IMR-90 (cell line): ENCODE measurements at regions not wholly inside any gene's neighbourhood (a gene's known extent, or its start where the extent isn't known, plus 50 kb on each side); places are given as distances from the start of the nearest gene placed in this dataset.

Experiments used
- ATAC-seq: fragments of 200-7000 bp; cut with Tn5 transposase; 2 replicates; pipeline ENCODE4 v1.9.1; 2020; ENCODE audit warnings: low read depth, mild to moderate bottlenecking, moderate library complexity
- BruUV-seq: library from RNA; stranded (reverse); fragments of 400-500 nt; replicated peaks from 2 replicates; lab custom pipeline; 2021; lab: Mats Ljungman, UMichigan
- CTCF ChIA-PET: fragments of 300-600 bp; formaldehyde crosslinking; extraction: SDS; loops from one replicate; lab custom pipeline; 2021; ENCODE audit warnings: antibody characterized with exemption; lab: Yijun Ruan, JAX
- POLR2A ChIA-PET: fragments of 300-600 bp; sonication (Branson Sonifier 250); formaldehyde crosslinking; loops from one replicate; lab custom pipeline; 2022; ENCODE audit warnings: antibody characterized with exemption; ENCODE audit not compliant: unreplicated experiment; lab: Charles Lee
- DNase-seq: peaks from one replicate; pipeline ENCODE4 v3.0.0; 2013
- H2AFZ ChIP-seq: replicated peaks from 2 replicates; pipeline ENCODE3; 2013; ENCODE audit warnings: low read length, mild to moderate bottlenecking; ENCODE audit not compliant: poor library complexity
- H2AK5ac ChIP-seq: 2 replicates; pipeline ENCODE4 v1.6.1; 2013; ENCODE audit warnings: low read depth, low read length, inconsistent platforms
- H2AK9ac ChIP-seq: replicated peaks from 2 replicates; pipeline ENCODE3; 2013; ENCODE audit warnings: mild to moderate bottlenecking, low read depth, low read length, moderate library complexity; ENCODE audit not compliant: poor library complexity
- H2BK120ac ChIP-seq: 2 replicates; pipeline ENCODE4 v1.6.1; 2013; ENCODE audit warnings: low read depth, low read length, inconsistent platforms
- H2BK15ac ChIP-seq: 3 replicates; pipeline ENCODE4 v1.6.1; 2013; ENCODE audit warnings: low read depth, low read length, inconsistent platforms
- H2BK20ac ChIP-seq: 2 replicates; pipeline ENCODE4 v1.6.1; 2013; ENCODE audit warnings: low read depth, mild to moderate bottlenecking, inconsistent platforms, low read length, moderate library complexity
- H2BK5ac ChIP-seq: 2 replicates; pipeline ENCODE4 v1.6.1; 2013; ENCODE audit warnings: mild to moderate bottlenecking, low read depth, low read length, inconsistent platforms; ENCODE audit not compliant: poor library complexity, severe bottlenecking
- H3K14ac ChIP-seq: replicated peaks from 2 replicates; pipeline ENCODE4 v1.6.1; 2013; ENCODE audit warnings: low read depth, low read length, inconsistent platforms
- H3K18ac ChIP-seq: 2 replicates; pipeline ENCODE4 v1.6.1; 2013; ENCODE audit warnings: low read depth, low read length, control low read depth
- H3K23ac ChIP-seq: 2 replicates; pipeline ENCODE4 v1.6.1; 2013; ENCODE audit warnings: low read depth, low read length, inconsistent platforms
- H3K27ac ChIP-seq: 2 replicates; pipeline ENCODE4 v1.5.1; 2013; ENCODE audit warnings: mild to moderate bottlenecking, control low read depth, low read length; ENCODE audit not compliant: insufficient read depth
- H3K27me3 ChIP-seq: 2 replicates; pipeline ENCODE4 v1.6.1; 2013; ENCODE audit warnings: low read length; ENCODE audit not compliant: control insufficient read depth, insufficient read depth
- H3K36me3 ChIP-seq: 2 replicates; pipeline ENCODE4 v1.6.1; 2013; ENCODE audit warnings: low read length, mixed read lengths; ENCODE audit not compliant: control insufficient read depth, insufficient read depth
- H3K4ac ChIP-seq: 2 replicates; pipeline ENCODE4 v1.6.1; 2013; ENCODE audit warnings: low read depth, low read length, inconsistent platforms
- H3K4me1 ChIP-seq: 2 replicates; pipeline ENCODE4 v1.6.1; 2013; ENCODE audit warnings: low read length, mixed read lengths; ENCODE audit not compliant: control insufficient read depth, insufficient read depth
- H3K4me2 ChIP-seq: 2 replicates; pipeline ENCODE4 v1.6.1; 2013; ENCODE audit warnings: low read depth, mild to moderate bottlenecking, control low read depth, low read length, moderate library complexity
- H3K4me3 ChIP-seq: 2 replicates; pipeline ENCODE4 v1.5.1; 2013; ENCODE audit warnings: low read depth, mild to moderate bottlenecking, control low read depth, low read length, moderate library complexity; ENCODE audit not compliant: insufficient read depth
- H3K56ac ChIP-seq: 2 replicates; pipeline ENCODE4 v1.6.1; 2013; ENCODE audit warnings: low read length, inconsistent platforms; ENCODE audit not compliant: insufficient read depth; ENCODE audit errors: extremely low read depth
- H3K79me1 ChIP-seq, 2 experiments: 2 replicates each; pipeline ENCODE4 v1.6.1; 2013; ENCODE audit warnings: low read length in 2 of 2, inconsistent platforms in 1 of 2, low read depth in 1 of 2
- H3K9ac ChIP-seq: 2 replicates; pipeline ENCODE4 v1.6.1; 2013; ENCODE audit warnings: low read depth, low read length, control low read depth
- H3K9me1 ChIP-seq: 2 replicates; pipeline ENCODE4 v1.6.1; 2013; ENCODE audit warnings: low read length, inconsistent platforms; ENCODE audit not compliant: insufficient read depth
- H3K9me3 ChIP-seq: 2 replicates; pipeline ENCODE4 v1.6.1; 2013; ENCODE audit warnings: low read length; ENCODE audit not compliant: control insufficient read depth, insufficient read depth
- H4K20me1 ChIP-seq: 2 replicates; pipeline ENCODE4 v1.6.1; 2013; ENCODE audit warnings: low read length, inconsistent platforms; ENCODE audit not compliant: insufficient read depth
- H4K5ac ChIP-seq: 2 replicates; pipeline ENCODE4 v1.6.1; 2013; ENCODE audit warnings: mild to moderate bottlenecking, low read depth, low read length, control low read depth
- H4K8ac ChIP-seq, 2 experiments: 2 replicates each; pipeline ENCODE4 v1.6.1; 2013; ENCODE audit warnings: low read depth in 2 of 2, low read length in 2 of 2, control low read depth in 1 of 2, inconsistent platforms in 1 of 2
- H4K91ac ChIP-seq: 2 replicates; pipeline ENCODE4 v1.6.1; 2013; ENCODE audit warnings: low read depth, low read length, inconsistent platforms; ENCODE audit not compliant: insufficient read depth
- CHD1 ChIP-seq: IDR thresholded peaks from 2 replicates; pipeline ENCODE4 v1.6.1; 2012; ENCODE audit warnings: low read depth, low read length, improper control_type of control experiment
- FOS ChIP-seq: fragments of 150-350 bp; IDR thresholded peaks from 2 replicates; pipeline ENCODE4 v1.6.1; 2016; ENCODE audit warnings: low read depth, low read length
- MAFK ChIP-seq: IDR thresholded peaks from 2 replicates; pipeline ENCODE4 v1.6.1; 2012; ENCODE audit warnings: low read depth, low read length, improper control_type of control experiment
- MAZ ChIP-seq: IDR thresholded peaks from 2 replicates; pipeline ENCODE4 v1.6.1; 2012; ENCODE audit warnings: low read depth, mild to moderate bottlenecking, low read length, improper control_type of control experiment, moderate library complexity, borderline replicate concordance
- POLR2A ChIP-seq: IDR thresholded peaks from 2 replicates; pipeline ENCODE4 v1.6.1; 2012; ENCODE audit warnings: mild to moderate bottlenecking, low read depth, low read length
- RFX5 ChIP-seq: IDR thresholded peaks from 2 replicates; pipeline ENCODE4 v1.8.0; 2012; ENCODE audit warnings: low read depth, mild to moderate bottlenecking, low read length, moderate library complexity
- WGBS, 2 experiments: methylation state at CpG; one replicate each; pipeline versions ENCODE4 v1.1.5 to v1.1.7; 2013; ENCODE audit warnings: missing lambda C conversion rate in 2 of 2; ENCODE audit not compliant: insufficient read length in 1 of 2; ENCODE audit errors: extremely low coverage in 2 of 2; 5-methylcytosine and 5-hydroxymethylcytosine counted together
- dilution Hi-C: fragments of 300-500 bp; cut with HindIII; formaldehyde crosslinking; loops from one replicate; pipeline ENCODE4 v1.14.3; 2018; ENCODE audit warnings: low sequenced_read_pairs; ENCODE audit not compliant: unreplicated experiment
- in situ Hi-C: fragments of 300-500 bp; cut with MboI; formaldehyde crosslinking; loops from 3 replicates; pipeline ENCODE4 v1.14.3; 2019; ENCODE audit warnings: low sequenced_read_pairs, inconsistent platforms, mixed read lengths
- intact Hi-C: fragments of 100-400 bp; cut with micrococcal nuclease; formaldehyde crosslinking; loops from 2 replicates; pipeline ENCODE4 v1.10.0; 2022
- TF ChIP-seq, protein P1 (sequence below): fragments of 150-350 bp; IDR thresholded peaks from 2 replicates; pipeline ENCODE4 v1.6.1; 2016; ENCODE audit warnings: low read depth, mild to moderate bottlenecking, low read length, moderate library complexity, borderline replicate concordance
- TF ChIP-seq, protein P2 (sequence below): conservative IDR thresholded peaks from 2 replicates; pipeline ENCODE4 v1.5.1; 2012; ENCODE audit warnings: mild to moderate bottlenecking, low read depth, low read length, improper control_type of control experiment

DNA sequence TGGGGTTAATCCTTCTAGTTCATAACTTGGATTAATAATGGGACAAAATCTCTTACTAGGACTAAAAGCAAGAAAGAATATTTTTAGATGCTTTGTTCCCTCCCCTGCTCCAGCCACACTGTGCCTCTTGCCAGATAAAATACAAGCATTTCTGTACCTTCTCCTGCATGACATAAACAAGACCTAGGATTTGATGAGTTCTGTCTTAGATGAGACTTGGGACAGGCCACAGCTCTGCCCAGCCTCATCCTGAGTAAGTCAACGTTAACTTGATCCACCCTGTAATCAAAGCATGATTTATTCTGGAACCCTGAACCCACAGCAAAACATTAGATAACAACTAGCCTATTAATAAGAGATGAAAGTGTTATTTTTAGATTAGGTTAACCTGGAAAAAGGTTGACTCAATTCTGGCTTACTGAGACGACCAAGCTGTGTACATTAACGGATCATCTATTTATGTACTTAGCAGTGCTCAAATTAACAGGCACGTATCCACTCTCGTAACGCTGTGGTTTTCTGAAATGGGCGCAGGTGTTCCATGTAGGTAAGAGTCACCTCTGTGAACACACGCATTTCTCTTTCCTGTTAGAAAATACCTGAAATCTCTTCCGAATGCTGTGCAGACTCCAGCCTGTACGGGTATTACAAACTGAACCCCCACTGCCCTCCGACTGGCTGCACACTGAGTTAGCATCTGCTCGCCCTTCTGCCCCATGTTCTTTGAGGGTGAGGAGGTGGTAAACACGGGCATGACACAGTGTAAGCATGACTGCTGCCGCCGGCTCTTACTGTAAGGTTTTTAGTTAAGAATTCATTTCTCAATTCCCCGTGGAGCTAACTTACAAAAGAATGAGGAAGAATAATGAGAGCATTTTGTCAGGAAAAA is 132.1 kb upstream of the FOXQ1 start:
- no peak overlapping the region for H4K91ac ChIP-seq
- H3K14ac ChIP-seq, result no peak overlapping the region
- H2BK120ac ChIP-seq, result no peak overlapping the region
- ChIA-PET CTCF (interaction anchor here (1.0 kb wide), 1 partner anchor 16 kb away, joined by 3 read pairs; no protein-coding TSS in a partner anchor), POLR2A (no interaction called here)
- H4K20me1 ChIP-seq, result no peaks in the 10 kb centered on the region
- H3K4me1 ChIP-seq, result no peaks in the 10 kb centered on the region
- DNase-seq (no peak), ATAC-seq (no peak)
- 89% methylated on average over 7 of the region's 16 CpGs; no CpG with 5 or more reads in 1 of the 2 experiments for WGBS, 2 experiments
- in situ Hi-C loops, result no loop called here
- no peaks in the 10 kb centered on the region for H3K9me1 ChIP-seq
- no peaks in the 10 kb centered on the region for H3K9me3 ChIP-seq
- no peak overlapping the region for H4K5ac ChIP-seq
- dilution Hi-C loops, result no loop called here
- H2BK5ac ChIP-seq, result no peak overlapping the region
- peaks cover 8% of the 10 kb centered on the region for H3K27me3 ChIP-seq
- no peak overlapping the region for H2BK20ac ChIP-seq
- H2AK5ac ChIP-seq, result no peak overlapping the region
- no peak overlapping the region for H2AK9ac ChIP-seq
- no peak overlapping the region for H2BK15ac ChIP-seq
- H3K4me2 ChIP-seq, result no peak overlapping the region
- BruUV-seq, result no TSS peak
- H3K79me1 ChIP-seq, result no peaks in the 10 kb centered on the region
- no peak overlapping the region for H3K9ac ChIP-seq
- H4K8ac ChIP-seq, result no peak overlapping the region
- H3K27ac ChIP-seq, result no peak overlapping the region
- H2AFZ ChIP-seq, result no peak overlapping the region
- H3K36me3 ChIP-seq, result no peaks in the 10 kb centered on the region
- H3K4ac ChIP-seq, result no peak overlapping the region
- H3K4me3 ChIP-seq, result no peak overlapping the region
- no peak overlapping the region for H3K56ac ChIP-seq
- intact Hi-C loops, result no loop called here
- no peak overlapping the region for H3K18ac ChIP-seq
- H3K23ac ChIP-seq, result no peak overlapping the region
- TF ChIP-seq MAFK (no peak), FOS (no peak), RFX5 (no peak), CHD1 (no peak), MAZ (no peak), POLR2A (no peak)
- TF ChIP-seq, protein P1, sequence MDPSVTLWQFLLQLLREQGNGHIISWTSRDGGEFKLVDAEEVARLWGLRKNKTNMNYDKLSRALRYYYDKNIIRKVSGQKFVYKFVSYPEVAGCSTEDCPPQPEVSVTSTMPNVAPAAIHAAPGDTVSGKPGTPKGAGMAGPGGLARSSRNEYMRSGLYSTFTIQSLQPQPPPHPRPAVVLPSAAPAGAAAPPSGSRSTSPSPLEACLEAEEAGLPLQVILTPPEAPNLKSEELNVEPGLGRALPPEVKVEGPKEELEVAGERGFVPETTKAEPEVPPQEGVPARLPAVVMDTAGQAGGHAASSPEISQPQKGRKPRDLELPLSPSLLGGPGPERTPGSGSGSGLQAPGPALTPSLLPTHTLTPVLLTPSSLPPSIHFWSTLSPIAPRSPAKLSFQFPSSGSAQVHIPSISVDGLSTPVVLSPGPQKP, result no peak
- TF ChIP-seq, protein P2, sequence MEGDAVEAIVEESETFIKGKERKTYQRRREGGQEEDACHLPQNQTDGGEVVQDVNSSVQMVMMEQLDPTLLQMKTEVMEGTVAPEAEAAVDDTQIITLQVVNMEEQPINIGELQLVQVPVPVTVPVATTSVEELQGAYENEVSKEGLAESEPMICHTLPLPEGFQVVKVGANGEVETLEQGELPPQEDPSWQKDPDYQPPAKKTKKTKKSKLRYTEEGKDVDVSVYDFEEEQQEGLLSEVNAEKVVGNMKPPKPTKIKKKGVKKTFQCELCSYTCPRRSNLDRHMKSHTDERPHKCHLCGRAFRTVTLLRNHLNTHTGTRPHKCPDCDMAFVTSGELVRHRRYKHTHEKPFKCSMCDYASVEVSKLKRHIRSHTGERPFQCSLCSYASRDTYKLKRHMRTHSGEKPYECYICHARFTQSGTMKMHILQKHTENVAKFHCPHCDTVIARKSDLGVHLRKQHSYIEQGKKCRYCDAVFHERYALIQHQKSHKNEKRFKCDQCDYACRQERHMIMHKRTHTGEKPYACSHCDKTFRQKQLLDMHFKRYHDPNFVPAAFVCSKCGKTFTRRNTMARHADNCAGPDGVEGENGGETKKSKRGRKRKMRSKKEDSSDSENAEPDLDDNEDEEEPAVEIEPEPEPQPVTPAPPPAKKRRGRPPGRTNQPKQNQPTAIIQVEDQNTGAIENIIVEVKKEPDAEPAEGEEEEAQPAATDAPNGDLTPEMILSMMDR, result no peak
